ENCODE measurements at regions not wholly inside any gene's neighbourhood (a gene's known extent, or its start where the extent isn't known, plus 50 kb on each side); places are given as distances from the start of the nearest gene placed in this dataset.

- TF ChIP-seq CTCF (IDR thresholded peaks at IDR 0.05; ENCODE audit: partially characterized antibody, unreplicated experiment) = no peak
- Mint-ChIP-seq H3K4me3 (ENCODE audit: unreplicated experiment) (no peak overlapping the region), H3K36me3 (ENCODE audit: unreplicated experiment) (no peaks in the 10 kb centered on the region), H3K27ac (ENCODE audit: unreplicated experiment) (no peak overlapping the region), H3K4me1 (ENCODE audit: low read depth, unreplicated experiment) (peaks cover 5% of the 10 kb centered on the region), H3K9me3 (ENCODE audit: unreplicated experiment) (no peaks in the 10 kb centered on the region), H3K27me3 (ENCODE audit: unreplicated experiment) (no peaks in the 10 kb centered on the region)
- no peak for DNase-seq
Measured at GRCh38 chr5:126274076-126274762, 149.0 kb upstream of the GRAMD2B start.

GRCh38 chr5:126274763-126275125, 148.5 kb upstream of the GRAMD2B start:
- Mint-ChIP-seq H3K36me3 (ENCODE audit: unreplicated experiment) (no peaks in the 10 kb centered on the region), H3K27me3 (ENCODE audit: unreplicated experiment) (no peaks in the 10 kb centered on the region), H3K4me3 (ENCODE audit: unreplicated experiment) (no peak overlapping the region), H3K27ac (ENCODE audit: unreplicated experiment) (no peak overlapping the region), H3K4me1 (ENCODE audit: low read depth, unreplicated experiment) (peaks cover 1% of the 10 kb centered on the region), H3K9me3 (ENCODE audit: unreplicated experiment) (no peaks in the 10 kb centered on the region)
- DNase-seq = no peak
- no peak for TF ChIP-seq CTCF (IDR thresholded peaks at IDR 0.05; ENCODE audit: partially characterized antibody, unreplicated experiment)

- H3K27me3 Mint-ChIP-seq (ENCODE audit: unreplicated experiment) = no peaks in the 10 kb centered on the region
- H3K4me3 Mint-ChIP-seq (ENCODE audit: unreplicated experiment) = no peak overlapping the region
- no peak overlapping the region for H3K27ac Mint-ChIP-seq (ENCODE audit: unreplicated experiment)
- H3K4me1 Mint-ChIP-seq (ENCODE audit: low read depth, unreplicated experiment) = peaks cover 10% of the 10 kb centered on the region
- TF ChIP-seq CTCF (IDR thresholded peaks at IDR 0.05; ENCODE audit: partially characterized antibody, unreplicated experiment) = no peak
- DNase-seq = no peak
- no peaks in the 10 kb centered on the region for H3K9me3 Mint-ChIP-seq (ENCODE audit: unreplicated experiment)
- H3K36me3 Mint-ChIP-seq (ENCODE audit: unreplicated experiment) = no peaks in the 10 kb centered on the region
Measured at GRCh38 chr5:126277762-126278161, 145.4 kb upstream of the GRAMD2B start.

- H3K4me3 Mint-ChIP-seq (ENCODE audit: unreplicated experiment) = no peak overlapping the region
- no peak overlapping the region for H3K27ac Mint-ChIP-seq (ENCODE audit: unreplicated experiment)
- no peak for TF ChIP-seq CTCF (IDR thresholded peaks at IDR 0.05; ENCODE audit: partially characterized antibody, unreplicated experiment)
- DNase-seq = no peak
- H3K4me1 Mint-ChIP-seq (ENCODE audit: low read depth, unreplicated experiment) = peaks cover 25% of the 10 kb centered on the region
- H3K27me3 Mint-ChIP-seq (ENCODE audit: unreplicated experiment) = no peaks in the 10 kb centered on the region
- H3K36me3 Mint-ChIP-seq (ENCODE audit: unreplicated experiment) = no peaks in the 10 kb centered on the region
- no peaks in the 10 kb centered on the region for H3K9me3 Mint-ChIP-seq (ENCODE audit: unreplicated experiment)
Measured at GRCh38 chr5:126280343-126280742, 142.9 kb upstream of the GRAMD2B start.

- peak overlapping the region; percentile 4 for H3K4me3 Mint-ChIP-seq (ENCODE audit: unreplicated experiment)
- peaks cover 26% of the 10 kb centered on the region for H3K4me1 Mint-ChIP-seq (ENCODE audit: low read depth, unreplicated experiment)
- H3K36me3 Mint-ChIP-seq (ENCODE audit: unreplicated experiment) = no peaks in the 10 kb centered on the region
- H3K27me3 Mint-ChIP-seq (ENCODE audit: unreplicated experiment) = no peaks in the 10 kb centered on the region
- TF ChIP-seq CTCF (IDR thresholded peaks at IDR 0.05; ENCODE audit: partially characterized antibody, unreplicated experiment) = no peak
- no peak for DNase-seq
- peak overlapping the region; percentile 49 for H3K27ac Mint-ChIP-seq (ENCODE audit: unreplicated experiment)
- no peaks in the 10 kb centered on the region for H3K9me3 Mint-ChIP-seq (ENCODE audit: unreplicated experiment)
Measured at GRCh38 chr5:126280846-126281245, 142.4 kb upstream of the GRAMD2B start.

Data from glutamatergic neuron (in vitro differentiated cells).